Fibroblast of the conjunctiva (primary cell): ENCODE measurements at regions not wholly inside any gene's neighbourhood (a gene's known extent, or its start where the extent isn't known, plus 50 kb on each side); places are given as distances from the start of the nearest gene placed in this dataset.

Experiments used
- DNase-seq: peaks from one replicate; pipeline ENCODE4 v3.0.0-alpha.2; 2010; ENCODE audit warnings: low read depth

GRCh38 chrX:39709812-39710211, 387.9 kb downstream of the BCOR start:
- DNase-seq: no peak

GRCh38 chrX:39710776-39711175, 387.0 kb downstream of the BCOR start:
- DNase-seq: no peak

GRCh38 chrX:39714471-39714870, 383.3 kb downstream of the BCOR start:
- DNase-seq: no peak

- DNase-seq: no peak
These were observed 381.4 kb downstream of the BCOR start for GRCh38 chrX:39716401-39716800.

DNA sequence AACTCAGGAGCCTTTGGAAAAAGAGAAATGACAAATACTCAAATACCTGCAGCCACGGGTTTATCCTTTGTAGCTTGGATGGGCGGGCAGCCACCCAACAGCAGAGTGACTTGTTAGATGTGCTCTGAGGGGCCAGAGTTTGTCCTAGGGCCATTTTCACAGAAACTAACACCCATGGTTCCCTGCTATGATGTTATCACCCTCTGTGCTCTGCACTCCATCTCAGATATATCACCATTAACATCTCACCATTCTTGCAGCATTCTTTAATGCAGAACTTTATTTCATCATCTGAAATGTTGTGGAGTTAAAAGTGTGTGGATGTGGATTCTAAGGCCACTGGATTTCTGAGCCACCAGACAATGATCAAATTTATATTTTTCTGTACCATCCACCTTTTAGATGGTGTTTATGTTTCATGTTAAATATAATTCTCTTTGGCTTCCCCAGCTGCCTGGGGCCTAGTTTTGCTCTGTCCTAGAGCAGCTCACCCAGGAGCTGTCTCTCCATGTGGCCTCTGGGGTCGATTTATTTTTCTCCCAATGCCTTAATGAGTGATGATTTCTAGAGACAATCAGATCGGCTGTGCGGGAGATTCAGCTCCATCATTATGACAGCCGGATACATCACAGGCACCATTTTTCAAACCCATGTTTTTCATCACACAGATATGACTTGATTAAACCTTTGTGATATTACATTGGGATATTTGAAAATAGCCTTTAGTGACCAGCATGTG, 380.8 kb downstream of the BCOR start:
- DNase-seq: no peak

GRCh38 chrX:39718981-39719380, 378.8 kb downstream of the BCOR start:
- DNase-seq: no peak

DNA sequence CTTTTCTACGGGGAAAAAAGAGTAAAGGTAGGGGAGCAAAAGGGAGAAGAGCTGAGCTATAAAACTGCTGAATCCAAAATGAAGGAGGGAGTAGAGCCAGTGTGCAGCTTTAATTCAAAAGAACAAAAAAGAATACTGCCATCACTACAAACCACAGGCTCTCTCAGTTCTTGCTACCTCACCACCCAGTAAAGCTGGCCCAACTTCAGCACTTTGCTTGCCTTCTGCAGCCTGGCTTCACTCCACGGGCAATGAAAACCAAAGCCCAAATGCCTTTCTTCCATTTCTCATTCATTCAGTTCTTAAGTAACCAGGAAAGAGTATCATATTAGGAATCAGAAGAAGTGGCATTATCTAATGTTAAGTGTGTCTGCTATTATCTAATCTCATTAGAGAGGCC, 376.8 kb downstream of the BCOR start:
- DNase-seq: no peak

- DNase-seq: no peak
These were observed 376.0 kb downstream of the BCOR start for GRCh38 chrX:39721566-39722279.

DNA sequence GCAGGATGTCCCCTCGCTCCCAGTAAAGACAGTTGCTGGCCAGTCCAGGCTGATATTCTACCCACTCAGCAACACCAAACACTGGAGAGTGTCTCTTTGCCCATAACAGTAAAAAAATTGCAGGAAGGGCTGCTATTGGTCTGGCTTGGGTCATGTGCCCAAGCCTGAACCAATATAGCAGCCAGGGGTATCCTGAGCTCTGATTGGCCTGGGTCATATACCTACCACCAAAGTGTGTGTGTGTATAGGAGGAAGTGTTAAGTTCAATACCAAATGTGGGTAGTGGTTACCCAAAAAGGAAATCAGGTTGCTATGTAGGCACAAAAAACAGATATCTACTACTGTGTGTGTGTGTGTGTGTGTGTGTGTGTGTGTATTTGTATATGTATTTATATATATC, 373.2 kb downstream of the BCOR start:
- no peak for DNase-seq

DNA sequence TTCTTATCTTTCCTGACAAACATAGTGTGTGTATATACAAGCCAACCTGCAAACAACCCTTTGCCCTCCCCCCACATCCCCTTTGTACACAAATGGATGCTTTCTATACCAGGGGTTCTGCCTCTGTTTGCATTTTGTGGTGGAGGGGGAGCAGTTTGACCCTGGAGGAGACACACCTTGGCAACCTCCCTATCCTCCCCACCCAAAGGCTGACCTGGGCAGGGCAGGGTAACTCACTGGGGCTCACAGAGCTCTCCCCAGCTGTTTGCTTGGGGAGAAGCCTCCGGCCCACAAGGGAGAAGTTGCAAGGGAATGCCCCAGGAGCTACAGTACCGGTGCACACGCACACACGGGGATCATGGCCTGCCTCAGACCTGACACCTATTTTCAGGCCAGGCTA, 372.6 kb downstream of the BCOR start:
- DNase-seq: no peak

- DNase-seq: peak; percentile 32
These were observed 371.7 kb downstream of the BCOR start for GRCh38 chrX:39725928-39726619.

- DNase-seq: no peak
These were observed 371.0 kb downstream of the BCOR start for GRCh38 chrX:39726771-39727170.

DNA sequence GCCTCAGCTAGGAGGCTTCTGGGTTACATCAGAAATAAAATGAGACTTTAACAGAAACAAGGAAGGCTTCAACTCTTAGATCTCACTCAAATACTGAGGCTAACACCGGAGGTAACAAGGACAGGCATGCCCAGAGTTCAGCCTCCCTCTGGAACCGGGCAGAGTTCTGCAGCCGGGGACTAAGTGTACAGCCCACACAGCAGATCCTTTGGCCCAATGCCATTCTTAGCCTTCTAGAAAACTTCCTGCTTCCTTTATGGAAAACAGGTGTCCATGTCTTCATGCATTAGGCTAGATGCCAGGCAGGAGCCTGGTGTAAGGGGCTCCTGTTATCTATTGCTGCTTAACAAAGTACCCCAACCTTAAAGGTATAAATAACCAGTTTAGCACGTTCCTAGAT, 369.7 kb downstream of the BCOR start:
- DNase-seq: no peak

DNA sequence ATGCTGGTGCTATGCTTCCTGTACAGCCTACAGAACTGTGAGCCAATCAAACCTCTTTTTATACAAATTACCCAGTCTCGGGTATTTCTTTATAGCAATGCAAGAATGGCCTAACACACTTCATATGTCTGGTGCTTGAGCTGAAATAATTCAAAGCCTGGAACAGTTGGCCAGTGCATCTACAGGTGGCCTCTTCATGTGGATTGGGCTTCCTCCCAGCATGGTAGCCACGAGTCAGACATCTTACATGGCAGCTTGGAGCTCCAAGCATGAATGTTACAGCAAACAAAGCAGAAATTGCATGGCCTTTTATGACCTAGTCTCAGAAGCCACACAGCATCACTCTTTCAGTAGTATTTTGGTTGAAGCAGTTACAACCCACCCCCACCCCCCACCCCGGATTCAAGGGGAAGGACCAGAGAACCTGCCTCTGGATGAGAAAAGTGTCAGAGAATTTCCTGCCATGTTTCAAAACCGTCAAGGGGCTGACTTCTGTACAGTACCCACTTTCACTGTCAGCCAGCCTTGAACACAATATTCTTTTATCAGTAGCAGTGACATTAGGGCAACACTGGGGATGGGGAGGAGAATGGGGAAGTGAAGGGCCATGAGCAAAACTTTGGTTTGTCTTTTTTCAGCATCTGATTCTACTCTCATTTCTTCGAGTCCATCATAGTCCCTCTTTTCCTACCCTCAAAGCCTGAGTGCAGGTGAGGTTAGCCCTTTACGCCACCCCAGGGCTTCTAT, 368.7 kb downstream of the BCOR start:
- no peak for DNase-seq

DNA sequence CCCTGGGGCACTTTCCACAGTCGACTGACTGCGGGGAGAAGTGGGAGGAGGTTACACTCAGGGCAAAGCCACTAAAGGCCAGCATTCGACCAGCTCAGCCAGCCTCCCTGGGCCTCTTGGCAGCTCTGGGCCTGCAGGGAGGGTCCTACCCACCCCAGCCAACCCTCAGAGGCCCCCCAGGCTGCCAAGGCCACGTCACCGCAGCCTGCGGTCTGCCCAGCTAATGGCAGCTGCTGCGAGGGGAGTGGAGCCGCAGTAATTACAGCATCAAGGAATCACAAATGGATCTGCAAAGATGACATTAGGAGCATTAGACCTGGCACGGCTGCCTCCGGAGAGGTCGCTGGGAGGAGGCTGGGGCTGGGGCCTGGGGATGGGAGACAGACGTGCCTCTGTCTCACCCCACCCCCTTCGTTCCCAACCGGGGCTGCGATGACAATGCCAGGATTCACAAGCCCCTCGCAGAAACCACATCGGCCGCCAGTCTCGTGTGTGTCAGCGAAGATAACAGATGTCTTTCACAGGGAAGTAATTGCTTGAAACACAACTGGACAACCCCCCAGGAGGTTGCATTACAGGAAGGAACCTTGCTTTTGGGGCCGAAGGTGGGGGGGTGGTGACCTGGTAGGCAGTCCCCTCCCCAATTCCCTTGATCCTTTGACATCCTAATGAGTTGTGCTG, 367.6 kb downstream of the BCOR start:
- DNase-seq: no peak

- peak; percentile 24 for DNase-seq
These were observed 367.0 kb downstream of the BCOR start for GRCh38 chrX:39730662-39731329.

DNA sequence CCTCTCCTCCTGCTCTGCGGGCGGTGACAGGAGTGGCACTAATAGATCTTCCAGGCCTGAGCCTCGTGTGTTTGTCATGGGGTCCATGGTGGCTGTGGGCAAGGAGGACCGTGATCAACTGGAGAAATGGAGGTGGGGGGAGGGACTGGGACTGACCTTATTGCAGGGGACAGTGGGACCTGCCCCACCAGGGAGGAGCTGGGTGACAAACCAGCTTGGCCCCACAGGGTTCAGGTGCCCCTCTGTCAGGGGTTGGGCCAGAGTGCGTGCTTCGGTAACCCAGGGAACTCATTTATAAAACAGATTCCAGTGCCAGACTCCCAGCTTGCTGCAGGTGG, 366.5 kb downstream of the BCOR start:
- DNase-seq: no peak

GRCh38 chrX:39731735-39732134, 366.0 kb downstream of the BCOR start:
- DNase-seq: no peak

DNA sequence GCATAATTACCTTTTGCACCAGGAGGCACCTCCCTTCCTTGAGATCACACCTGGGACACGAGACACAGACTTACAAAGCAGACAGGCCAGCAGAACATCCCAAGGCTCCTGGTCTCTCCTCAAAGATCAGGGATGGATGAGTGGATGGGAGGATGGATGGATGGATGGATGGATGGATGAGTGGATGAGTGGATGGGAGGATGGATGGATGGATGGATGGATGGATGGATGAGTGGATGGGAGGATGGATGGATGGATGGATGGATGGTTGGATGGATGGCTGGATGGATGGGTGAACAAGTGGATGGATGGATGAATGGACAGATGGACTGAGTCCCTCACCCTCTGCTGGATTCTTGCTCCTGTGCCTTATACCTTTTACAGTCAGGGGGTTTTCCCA, 364.0 kb downstream of the BCOR start:
- DNase-seq: no peak

DNA sequence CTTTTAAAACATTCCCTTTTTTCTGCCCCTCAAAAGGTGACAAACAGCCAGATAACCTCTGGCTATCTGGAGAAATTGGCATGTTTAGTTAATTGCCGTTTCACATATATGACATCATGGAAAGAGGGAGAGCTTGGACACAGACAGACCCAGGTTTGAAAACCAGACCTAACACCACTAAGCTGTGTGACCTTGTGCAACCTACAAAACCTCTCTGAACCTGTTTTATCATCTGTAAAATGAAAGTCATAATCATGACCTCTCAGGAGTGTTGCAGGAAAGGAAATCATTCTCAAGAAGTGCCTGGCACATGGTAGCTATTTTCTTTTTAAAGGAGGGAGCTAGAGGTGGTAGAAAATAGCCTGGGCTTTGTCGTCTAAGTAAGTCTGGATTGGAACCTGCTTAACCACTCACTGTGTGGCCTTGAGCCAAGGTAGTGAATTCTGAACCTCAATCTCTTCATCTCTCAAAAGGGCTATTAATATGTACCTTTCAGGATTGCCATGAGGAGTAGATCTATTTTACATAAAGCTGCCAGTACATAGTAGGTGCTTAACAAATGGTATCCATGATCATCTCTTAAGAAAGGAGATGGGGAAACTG, 363.5 kb downstream of the BCOR start:
- no peak for DNase-seq
